NCI-H226 (cell line): ENCODE measurements at regions not wholly inside any gene's neighbourhood (a gene's known extent, or its start where the extent isn't known, plus 50 kb on each side); places are given as distances from the start of the nearest gene placed in this dataset.

Source experiments
- DNase-seq: peaks from one replicate; pipeline ENCODE4 v3.0.0-alpha.2; 2015

GRCh38 chr9:82332018-82332773 lies 343.6 kb downstream of the SPATA31D1 start:
- DNase-seq: peak; percentile 97

DNA sequence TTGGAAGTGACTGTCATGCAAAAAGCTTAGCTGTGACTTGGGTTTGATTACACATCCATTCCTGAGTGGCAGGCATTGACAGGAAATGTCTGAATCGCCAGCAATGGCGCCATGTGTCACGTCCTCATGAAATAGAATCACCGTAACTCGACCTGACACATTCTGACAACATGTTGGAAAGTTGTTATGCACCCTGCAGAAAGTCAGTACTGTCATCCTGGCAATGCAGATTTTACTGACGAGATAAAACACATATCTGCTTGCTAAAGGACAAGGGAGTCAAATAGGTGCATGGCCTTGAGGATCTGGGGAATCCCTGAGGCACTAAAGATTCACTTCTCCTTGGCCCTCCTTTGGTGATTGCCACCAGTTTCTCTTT lies 344.2 kb downstream of the SPATA31D1 start:
- no peak for DNase-seq

DNA sequence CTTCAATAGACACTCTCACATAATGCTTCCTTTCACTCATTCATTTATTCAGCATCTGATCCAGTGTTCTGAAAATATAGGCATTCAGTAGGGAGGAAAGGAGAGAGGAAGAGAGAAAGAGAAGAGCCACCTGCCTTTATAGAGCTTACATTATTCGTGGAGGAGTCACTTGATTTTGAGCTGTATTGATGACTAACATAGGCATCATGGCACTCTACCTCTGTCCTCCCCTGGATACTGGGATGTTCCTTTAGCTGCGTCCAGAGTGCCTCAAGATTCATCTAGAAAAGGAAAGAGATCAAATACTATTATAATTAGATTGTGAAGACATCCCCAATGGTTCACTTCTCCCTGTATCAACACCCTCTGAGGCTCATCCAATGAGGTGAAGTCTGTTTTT lies 345.1 kb downstream of the SPATA31D1 start:
- no peak for DNase-seq

GRCh38 chr9:82334286-82334685 lies 345.7 kb downstream of the SPATA31D1 start:
- DNase-seq: peak; percentile 67

DNA sequence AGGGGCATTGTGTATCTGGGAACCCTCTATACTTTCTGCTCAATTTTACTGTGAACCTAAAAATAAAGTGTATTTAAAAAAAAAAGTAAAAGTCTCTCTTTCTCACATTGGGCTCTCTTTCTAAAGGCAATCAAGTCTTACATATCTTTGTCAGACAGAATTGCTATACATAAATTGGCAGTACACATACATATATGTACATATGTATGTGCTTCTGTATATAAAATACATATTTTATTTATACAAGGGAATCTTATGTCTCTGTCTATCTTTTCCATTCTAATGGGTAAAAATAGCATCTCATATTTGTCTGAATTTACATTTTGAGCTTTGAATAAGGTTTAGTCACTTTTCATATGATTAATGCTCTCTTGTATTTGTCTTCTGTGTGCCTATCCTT lies 348.8 kb downstream of the SPATA31D1 start:
- DNase-seq: no peak

DNA sequence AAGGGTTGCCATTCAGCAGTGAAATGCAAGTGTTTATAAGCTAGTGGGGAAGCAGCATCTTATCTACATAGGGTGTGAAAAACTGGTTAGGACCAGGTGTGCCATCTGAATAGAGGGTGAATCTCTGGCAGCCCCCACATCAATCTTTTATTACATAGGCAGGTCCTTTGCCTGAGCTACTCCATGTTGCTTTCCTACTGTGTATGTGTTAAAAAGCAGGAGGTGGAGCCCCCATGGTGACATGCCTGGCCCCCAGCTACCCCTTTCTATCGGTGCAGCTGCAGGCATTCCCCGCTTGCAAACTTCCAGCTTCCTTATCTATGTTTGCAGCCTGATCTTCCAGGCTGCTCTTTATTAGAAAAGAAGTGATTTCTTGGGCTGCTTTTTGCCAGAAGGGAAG lies 353.5 kb downstream of the SPATA31D1 start:
- no peak for DNase-seq

DNA sequence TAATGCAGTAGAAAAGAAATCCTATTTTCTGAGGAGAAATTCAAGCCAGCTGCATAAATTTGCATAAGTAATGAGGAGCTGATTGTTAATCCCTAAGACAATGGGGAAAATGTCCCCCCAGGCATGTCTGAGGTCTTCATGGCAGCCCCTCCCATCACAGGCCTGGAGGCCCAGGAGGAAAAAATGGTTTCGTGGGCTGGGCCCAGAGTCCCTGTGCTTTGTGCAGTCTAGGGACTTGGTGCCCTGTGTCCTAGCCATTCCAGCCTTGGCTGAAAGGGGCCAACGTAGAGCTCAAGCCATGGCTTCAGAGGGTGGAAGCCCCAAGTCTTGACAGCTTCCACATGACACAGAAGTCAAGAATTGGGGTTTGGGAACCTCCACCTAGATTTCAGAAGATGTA lies 357.5 kb downstream of the SPATA31D1 start:
- DNase-seq: no peak

DNA sequence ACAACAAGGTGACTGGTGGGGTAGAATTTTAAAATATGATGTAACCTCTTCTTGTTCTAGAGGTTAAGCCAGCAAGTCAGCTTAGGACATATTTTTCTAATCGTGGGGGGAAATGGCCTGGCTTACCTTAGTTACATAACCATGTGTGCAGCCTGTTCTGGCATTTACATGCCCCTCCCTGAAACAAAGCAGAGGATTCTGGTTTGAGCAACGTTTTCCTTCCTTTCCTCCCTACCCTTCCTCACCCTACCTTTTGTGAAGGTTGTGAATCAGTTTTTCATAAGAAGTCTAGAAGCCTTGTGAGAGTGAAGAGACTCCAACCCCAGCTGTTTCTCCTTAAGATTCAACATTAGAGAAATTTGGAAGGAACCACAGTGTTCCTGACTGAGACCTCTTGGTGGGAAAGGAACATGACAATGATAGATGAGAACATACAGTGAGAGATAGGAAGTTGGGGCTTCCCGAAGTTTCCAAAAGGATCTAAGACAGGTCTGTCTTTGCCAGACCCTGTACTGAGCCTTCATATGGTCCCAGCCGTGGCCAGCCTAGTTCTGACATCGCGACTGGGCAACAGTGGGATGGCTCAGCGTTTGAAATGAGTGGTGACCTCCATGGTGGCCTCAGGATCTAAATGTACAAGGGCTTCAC lies 365.2 kb downstream of the SPATA31D1 start:
- DNase-seq: peak; percentile 17

GRCh38 chr9:82354279-82354659 lies 365.7 kb downstream of the SPATA31D1 start:
- peak; percentile 84 for DNase-seq

- no peak for DNase-seq
These were observed 367.6 kb downstream of the SPATA31D1 start for GRCh38 chr9:82356131-82356530.

DNA sequence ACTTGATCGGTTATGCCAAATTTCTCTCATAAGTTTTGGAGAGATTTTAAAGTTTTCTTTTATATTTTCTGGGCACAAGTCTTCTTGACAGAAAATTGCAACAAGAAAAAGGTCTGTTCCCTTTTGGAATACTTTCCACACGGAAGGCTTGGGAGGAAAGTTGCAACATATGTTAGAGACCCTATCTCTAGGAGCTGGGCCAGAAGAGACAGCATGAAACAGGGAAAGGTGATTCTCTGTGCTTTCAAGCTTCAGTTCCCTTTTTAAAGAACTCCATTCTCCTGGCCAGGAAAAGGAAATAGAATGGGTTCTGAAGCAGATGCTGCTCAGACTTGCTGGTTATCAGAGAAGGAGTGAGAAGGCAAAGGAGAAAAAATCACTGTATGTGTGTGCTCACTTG lies 368.3 kb downstream of the SPATA31D1 start:
- DNase-seq: no peak

- no peak for DNase-seq
These were observed 374.6 kb downstream of the SPATA31D1 start for GRCh38 chr9:82363198-82363597.

- no peak for DNase-seq
These were observed 375.1 kb downstream of the SPATA31D1 start for GRCh38 chr9:82363682-82364081.

- DNase-seq: no peak
These were observed 378.4 kb downstream of the SPATA31D1 start for GRCh38 chr9:82367016-82367415.

GRCh38 chr9:82367929-82368328 lies 379.4 kb downstream of the SPATA31D1 start:
- DNase-seq: no peak

GRCh38 chr9:82369251-82369945 lies 380.8 kb downstream of the SPATA31D1 start:
- no peak for DNase-seq

DNA sequence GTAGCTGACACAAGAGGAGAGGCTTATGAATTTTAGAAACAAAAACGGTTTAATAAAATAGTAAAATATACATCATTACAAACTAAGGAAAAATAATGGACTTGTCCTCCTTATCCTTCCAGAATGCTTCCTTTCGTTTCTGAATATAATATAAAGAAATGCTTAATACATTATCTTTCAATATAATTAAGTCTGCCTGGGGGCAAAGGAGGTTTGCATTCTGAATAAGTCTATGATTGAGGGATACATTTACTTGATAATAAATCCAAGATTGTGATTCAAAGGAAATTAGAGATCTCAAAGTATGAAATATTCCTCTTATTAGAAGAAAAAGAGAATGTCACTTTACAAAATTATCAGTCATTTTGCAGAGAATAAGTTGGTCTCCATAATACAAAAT lies 386.5 kb downstream of the SPATA31D1 start:
- no peak for DNase-seq

DNA sequence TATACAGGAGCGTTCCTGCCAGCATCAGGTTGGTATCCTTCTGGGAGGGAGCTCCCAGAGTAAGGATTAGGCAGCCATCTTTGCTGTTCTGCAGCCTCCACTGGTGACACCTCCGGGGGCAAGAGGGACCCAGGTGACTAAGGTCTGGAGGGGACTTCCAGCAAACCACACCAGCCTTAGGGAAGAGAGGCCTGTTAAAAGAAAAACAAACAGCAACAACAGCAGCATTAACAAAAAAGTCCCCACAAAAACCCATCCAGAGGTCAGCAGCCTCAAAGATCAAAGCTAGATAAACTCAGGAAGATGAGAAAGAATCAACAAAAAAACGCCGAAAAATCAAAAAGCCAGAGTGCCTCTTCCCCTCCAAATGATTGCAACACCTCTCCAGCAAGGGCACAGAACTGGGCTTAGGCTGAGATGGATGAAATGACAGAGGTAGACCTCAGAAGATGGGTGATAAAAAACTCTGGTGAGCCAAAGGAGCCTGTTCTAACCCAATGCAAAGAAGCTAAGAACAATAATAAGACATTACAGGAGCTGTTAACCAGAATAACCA lies 388.2 kb downstream of the SPATA31D1 start:
- no peak for DNase-seq

DNA sequence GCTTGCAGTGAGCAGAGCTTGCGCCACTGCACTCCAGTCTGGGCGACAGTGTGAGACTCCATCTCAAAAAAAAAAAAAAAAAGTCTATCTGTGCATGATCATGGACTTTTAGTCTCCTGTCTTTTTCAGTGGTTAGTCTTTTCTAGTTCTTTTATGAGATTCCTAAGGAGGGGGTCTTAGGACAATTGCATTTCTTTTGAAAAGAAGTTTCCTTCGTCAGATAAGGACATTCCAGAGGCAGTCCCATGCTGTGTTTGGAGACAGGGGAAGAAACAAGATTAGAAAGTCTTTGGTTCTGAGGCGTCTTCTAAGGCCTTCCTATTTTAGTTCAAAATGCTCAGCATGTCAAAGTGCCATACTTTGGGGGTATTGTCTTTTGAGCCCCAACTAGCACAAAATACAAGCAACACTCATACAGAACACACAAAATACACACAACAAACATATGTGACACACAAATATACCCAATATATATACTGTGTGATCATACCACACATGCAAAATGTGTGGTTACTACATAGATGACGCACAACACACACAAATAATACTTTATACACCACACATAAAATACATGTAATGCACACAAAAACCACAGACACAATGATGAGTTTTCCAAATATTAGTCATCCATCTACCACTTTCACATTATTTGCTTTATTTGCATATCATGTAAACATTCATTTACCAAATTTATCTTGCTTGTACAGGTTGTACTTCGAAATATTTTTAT lies 394.5 kb downstream of the SPATA31D1 start:
- DNase-seq: no peak

- DNase-seq: no peak
These were observed 397.1 kb downstream of the SPATA31D1 start for GRCh38 chr9:82385633-82386032.

DNA sequence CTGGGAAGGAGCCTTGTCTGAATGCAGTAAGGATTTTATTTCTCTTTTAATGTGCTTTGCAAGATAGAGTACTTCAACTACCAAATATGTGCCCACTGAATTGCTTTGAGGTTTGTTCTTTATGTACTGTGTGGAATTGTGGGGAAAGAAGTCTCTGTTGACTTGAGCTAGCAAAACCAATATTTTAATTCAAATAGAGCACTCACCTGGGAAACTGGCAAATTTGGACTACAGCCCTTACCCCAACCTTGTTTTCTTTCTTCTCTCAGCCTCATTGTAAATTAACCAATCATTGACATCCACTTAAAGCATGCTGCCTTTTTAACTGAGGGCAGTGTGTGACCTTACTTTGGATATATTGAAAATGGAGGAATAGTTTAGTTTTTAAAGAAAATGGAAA lies 409.0 kb downstream of the SPATA31D1 start:
- DNase-seq: no peak

GRCh38 chr9:82404196-82404870 lies 415.8 kb downstream of the SPATA31D1 start:
- peak; percentile 56 for DNase-seq

- DNase-seq: peak; percentile 13
These were observed 416.3 kb downstream of the SPATA31D1 start for GRCh38 chr9:82404881-82405280.
